Glomerular visceral epithelial cell (primary cell): ENCODE measurements at regions not wholly inside any gene's neighbourhood (a gene's known extent, or its start where the extent isn't known, plus 50 kb on each side); places are given as distances from the start of the nearest gene placed in this dataset.

ENCODE experiments used
- DNase-seq: peaks from one replicate; pipeline ENCODE4 v3.0.0-alpha.2; 2016; ENCODE audit errors: extremely low spot score

DNA sequence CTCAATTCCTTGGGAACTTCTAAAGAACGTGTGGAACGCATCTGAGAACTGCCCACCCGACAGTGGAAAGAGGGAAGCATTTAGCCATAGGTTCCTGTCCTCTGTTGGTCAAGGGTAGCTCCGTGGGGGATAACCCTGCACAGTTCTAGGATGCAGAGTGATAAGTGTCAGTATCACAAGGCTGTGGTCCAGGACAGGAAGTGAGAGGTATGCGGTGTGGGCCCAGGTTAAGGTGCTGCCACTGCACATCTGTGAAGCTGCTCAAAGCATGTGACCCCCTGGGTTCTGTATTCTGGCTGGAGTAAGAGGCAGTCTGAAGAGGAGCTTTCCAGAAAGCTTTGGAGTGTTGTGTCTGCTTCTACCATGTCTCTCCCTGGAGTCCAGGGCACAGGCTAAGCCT is 51.7 kb upstream of the HES1 start:
- no peak for DNase-seq
